HG02884 (cell line): ENCODE measurements at regions not wholly inside any gene's neighbourhood (a gene's known extent, or its start where the extent isn't known, plus 50 kb on each side); places are given as distances from the start of the nearest gene placed in this dataset.
"Not testable (repeated sequence)": the region's sequence is repeated elsewhere in the genome, so short reads cannot be mapped to it uniquely, and the experiment has no call there.

ENCODE experiments used
- ATAC-seq: cut with Tn5 transposase; IDR thresholded peaks from one replicate; pipeline ENCODE4 v1.9.1; 2021; ENCODE audit warnings: mild to moderate bottlenecking, moderate library complexity; ENCODE audit not compliant: unreplicated experiment

DNA sequence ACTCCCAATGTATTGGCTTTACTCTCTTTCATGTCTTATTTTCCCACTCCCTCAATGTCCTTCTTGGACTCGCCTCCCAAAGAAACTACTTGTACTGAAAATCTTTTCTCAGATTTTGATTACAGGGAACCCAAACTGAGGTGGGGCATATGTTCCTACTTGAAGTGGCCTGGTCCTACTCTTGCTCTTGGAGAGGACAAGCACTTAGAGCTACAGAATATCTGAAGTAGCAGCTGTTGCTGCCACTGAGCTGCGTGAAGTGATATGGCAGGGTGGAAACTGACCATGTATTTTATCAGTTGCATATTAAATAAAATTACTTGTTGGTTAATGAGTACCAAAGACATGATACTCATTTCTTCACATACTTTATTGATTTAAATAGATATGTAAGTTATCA is 129.5 kb downstream of the TSEN15 start:
- no peak for ATAC-seq

DNA sequence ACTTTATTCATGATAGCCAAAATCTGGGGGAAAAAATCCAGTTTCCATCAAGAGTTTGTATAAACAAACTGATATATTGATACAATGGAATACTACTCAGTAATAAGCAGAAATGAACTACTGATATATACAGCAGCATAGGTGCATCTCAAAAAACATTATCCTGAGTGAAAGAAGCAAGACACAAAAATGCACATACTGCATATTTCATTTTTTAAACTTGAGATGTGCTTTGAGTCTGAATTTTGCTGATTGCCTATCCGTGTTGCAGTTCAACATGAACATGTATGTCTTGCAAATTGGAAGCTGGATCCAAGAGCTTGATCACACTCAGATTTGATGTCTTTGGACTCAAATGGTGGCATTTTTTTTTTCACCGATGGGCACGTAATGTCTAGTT is 132.4 kb downstream of the TSEN15 start:
- ATAC-seq, result no peak

DNA sequence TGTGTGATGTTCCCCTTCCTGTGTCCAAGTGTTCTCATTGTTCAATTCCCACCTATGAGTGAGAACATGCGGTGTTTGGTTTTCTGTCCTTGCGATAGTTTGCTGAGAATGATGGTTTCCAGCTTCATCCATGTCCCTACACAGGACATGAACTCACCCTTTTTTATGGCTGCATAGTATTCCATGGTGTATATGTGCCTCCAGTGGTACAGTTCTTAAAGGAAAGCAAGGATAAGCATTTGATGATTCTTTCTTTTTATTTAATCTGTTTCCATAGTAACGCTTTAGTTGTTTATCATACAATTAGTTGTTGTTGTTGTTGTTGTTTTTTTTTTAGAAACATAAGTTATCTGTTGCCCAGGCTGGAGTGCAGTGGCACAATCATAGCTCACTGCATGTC is 133.1 kb downstream of the TSEN15 start:
- ATAC-seq, result not testable (repeated sequence)

DNA sequence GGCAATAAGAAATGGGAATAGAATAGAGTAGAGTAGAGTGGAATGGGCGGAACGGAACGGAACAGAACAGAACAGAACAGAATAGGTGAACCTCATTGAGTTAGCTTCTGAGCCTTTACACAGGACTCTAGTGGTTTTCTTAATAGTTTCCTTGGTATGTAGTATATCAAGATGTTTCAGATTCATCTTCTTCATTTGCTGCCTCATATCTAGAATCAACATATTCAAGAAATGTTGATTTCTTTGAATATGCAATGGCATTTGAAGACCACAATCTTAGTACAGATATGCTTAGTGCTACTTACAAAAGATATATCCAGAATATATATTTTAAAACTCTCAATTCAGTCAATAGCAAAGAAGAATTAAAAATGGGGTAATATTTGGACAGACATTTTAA is 133.8 kb downstream of the TSEN15 start:
- ATAC-seq, result no peak

DNA sequence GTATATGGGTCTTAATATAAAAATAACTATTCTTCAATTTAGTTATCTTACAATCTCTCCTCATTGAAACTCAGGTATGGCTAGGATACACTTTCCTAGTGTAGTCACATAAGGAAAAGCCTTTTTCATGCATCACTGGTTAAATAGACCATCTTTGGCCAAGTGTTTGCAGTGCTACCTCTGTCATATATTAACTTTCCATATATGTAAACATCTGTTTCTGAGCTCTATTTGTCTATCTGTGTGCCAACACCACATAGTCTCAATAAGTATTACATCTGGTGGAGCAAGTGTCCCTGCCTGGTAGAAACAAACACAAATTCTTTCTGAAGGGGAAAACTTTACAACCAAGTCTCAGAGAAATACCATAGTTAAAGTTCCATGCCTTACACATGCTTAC is 134.6 kb downstream of the TSEN15 start:
- no peak for ATAC-seq

DNA sequence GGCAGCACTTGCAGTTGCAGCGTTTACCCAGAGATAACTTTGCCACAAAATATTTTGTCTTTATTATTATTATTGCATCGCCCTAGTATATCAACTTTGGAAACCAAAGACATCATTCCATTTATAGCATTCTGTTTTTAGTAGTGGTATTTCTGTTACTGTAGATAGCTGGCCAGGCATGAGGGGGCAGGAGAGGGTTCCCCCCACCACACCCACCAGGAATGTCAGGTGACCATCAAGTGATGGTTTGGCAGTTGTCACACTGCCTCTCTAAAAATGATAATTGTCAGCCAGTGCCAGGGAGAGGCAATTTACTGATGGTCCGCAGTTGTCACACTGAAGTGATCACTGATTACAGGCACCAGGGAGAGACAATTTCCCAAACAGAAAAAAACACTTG is 135.6 kb downstream of the TSEN15 start:
- no peak for ATAC-seq

DNA sequence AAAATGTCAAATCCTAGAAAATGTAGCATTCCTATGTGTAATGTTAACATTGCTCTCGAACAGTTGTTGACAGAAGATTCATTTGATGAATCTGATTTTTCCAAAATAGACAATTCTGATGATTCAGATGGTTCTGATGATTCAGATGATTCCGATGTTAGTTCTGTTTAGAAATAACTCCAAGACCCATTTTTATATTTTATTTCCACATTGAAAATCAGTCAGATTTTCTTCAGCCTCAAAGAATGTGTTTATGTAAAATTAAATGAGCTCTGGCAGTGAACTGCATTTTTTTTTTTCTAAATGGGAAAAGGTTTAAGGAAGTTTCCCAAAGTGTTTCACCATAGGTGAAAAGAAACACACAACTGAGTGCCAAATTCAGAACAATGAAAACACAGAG is 136.5 kb downstream of the TSEN15 start:
- ATAC-seq, result no peak

DNA sequence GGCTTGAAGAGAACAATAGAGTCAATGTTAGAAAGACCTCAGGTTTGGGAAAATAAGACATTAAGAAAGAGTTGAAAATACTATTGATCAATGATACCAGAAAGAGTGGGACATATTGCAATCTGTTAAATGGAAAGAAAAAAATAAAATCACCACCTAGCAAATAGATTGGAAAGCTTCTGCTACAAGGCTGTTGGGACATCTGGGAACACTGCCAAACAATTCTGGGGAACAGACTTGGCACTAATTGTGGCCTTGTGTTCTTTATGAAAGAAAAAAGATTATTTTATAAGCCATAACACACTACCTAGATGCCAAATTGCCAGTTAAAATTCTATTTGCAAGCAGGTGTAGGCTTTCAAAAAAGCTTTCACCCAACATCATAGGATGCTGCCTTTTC is 137.8 kb downstream of the TSEN15 start:
- ATAC-seq, result no peak

DNA sequence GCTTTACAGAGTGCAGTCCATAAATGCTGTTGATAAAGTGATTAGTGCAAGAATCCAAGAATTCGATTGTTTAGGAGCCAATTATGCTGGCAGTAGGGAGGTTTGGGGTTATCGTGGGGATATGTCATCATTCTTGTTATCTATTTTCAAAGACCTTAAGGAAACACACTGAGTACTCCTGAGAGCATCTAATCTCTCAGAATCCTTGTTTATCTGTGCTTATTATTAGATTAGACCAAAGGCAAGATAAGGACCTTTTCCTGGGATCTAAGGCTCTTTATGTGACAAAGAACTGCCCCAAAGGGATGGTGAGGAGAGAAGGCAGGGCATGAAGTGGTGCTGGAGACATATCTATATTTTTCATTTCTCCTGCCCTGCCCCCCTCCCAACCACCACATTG is 139.1 kb downstream of the TSEN15 start:
- ATAC-seq, result no peak

DNA sequence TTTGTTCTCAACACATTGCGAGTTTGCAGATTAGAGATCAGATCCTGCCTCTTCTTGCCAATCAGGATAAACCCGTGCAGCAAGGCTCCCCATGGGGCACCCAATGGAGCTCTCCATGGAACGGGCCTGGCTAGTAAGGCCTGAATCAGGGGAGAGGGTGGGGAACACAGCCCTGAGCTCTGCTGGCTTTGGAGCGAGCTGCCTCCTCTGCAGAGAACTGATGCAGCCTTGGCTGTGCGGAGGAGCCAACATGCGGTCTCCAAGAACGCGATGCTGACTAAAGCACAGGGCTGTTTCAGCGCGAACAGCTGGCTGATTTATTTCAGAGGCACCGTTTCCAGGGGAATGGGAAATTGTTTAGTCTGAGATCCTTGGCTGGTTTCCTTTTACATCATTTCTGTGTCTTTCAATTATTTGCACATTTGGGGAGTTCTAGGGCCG is 139.7 kb downstream of the TSEN15 start:
- no peak for ATAC-seq

DNA sequence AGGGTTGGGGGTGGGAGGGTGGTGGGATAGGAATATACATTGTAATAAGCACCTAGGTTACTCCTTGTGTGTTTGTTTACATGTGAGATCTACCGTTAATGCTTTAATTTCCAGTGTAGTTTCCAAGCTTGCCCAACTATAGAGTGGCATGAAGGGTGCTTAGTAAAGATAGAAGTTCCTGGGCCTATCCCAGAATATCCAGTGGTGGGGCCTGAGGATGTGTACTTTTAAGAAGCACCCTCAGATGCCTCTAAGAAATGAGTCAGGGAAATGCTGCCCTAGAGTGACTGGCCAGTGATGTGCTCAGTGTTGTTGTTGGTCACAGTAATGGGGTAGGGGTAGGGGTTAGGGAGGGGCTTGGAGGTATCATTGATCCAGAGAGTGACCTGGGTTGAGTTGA is 141.3 kb downstream of the TSEN15 start:
- ATAC-seq, result no peak

DNA sequence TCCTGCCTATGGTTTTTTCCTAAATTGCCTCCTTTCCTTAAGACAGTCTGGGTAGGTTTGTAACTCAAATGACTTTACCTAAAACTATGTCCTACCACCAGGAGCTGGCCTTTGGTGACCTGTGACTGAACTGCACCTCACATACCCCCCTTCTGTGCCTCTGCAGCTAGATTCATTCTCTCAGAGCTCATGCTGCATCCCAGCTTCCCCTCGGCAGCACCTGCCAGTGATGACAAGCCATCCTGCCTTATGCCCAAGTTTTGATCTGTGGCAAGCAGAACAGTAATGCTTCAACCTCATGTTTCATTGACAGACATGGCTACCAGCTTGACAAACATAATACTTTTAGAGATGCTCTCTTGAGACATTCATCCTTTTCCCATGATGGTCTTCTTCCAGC is 141.9 kb downstream of the TSEN15 start:
- ATAC-seq, result no peak

DNA sequence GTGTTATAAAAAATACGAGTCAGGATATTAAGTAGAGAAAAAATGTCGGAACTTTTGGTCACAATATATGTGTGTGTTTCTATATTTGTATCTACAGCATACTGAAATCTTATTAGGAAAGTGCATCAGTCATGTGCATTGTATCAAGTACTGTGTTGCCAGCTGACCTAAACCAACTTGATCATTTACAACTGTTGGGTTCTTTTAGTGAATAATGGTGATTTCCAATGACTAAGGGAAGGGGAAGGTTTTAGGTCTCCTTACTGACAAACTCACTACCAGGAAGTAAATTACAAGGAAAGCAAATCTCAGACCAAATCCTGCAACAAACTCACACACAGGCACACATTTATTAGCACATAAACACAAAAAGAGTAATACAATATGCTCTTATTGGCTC is 142.7 kb downstream of the TSEN15 start:
- ATAC-seq, result no peak

DNA sequence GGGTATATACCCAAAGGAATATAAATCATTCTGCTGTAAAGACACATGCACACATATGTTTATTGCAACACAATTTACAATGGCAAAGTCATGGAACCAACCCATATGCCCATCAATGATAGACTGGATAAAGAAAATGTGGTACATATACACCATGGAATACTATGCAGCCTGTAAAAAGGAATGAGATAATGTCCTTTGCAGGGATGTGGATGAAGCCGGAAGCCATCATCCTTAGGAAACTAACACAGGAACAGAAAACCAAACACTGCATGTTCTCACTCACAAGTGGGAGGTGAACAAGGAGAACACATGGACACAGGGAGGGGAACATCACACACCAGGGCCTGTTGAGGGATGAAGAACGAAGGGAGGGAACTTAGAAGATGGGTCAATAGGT is 144.2 kb downstream of the TSEN15 start:
- not testable (repeated sequence) for ATAC-seq

DNA sequence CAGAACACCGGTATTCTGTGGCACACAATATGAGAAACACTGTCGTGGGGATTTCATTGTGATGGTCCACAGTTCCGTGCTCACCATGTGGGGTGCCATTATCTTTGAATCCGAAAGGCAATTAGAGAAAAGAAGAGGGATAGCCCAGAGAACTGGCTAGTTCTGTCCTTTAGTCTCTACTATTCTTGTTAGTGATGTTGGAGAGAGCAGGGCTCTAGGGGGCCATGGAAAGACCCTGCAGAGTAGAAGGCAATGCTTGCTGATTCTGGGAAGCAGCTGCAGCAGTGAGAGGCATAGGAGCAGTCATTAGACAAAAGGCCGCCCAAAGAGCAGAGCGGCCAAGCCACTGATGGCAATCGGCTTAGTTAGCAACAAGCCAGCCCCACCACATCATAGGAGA is 146.3 kb downstream of the TSEN15 start:
- ATAC-seq, result no peak

DNA sequence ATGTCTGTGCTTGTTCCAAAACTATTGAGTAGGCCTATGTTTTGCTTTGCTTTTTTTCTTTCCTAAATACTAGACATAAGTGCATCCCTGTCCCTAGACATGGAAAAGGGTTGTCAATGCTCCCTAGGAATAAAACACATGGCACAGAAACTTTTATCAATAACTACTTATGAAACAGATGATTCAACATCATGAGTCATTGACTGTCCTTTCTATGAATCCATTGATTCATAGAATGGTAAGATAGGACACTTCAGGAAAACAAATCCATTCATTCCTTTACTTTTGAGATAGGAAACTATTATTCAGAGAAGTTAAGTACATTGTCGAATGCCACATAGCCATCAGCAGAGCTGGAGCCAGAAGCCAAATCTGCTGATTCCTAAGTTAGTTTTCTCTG is 147.5 kb downstream of the TSEN15 start:
- no peak for ATAC-seq

DNA sequence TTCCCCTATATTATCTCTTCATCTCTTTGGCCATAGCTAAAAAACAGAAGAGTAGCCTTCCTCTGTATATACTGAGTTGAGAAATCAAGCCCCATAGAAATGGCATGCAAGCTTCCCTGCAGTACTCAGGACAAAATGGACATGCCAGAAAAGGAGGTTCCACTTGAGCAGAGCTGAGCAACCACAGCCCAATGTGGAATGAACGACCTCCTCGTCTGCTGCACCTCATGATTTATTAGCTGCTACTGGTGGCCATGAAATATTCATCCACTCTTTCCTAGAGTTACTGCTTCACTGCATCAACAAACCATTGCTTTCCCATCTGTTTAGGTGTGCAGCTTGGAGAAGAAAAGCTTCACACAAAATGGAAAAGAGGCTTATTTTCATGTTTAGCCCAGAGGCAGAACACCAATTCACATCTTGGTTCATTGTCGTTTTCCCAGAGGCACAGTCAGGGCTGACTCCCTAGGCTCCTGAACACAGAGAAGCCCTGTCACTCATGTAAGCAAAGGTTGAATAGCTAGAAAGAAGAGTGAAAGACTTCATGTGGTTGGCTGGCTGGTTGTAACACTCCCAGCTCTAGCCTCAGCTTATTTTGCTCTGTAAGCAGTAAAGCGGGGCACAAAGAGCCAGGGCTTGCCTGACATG is 148.0 kb downstream of the TSEN15 start:
- no peak for ATAC-seq

DNA sequence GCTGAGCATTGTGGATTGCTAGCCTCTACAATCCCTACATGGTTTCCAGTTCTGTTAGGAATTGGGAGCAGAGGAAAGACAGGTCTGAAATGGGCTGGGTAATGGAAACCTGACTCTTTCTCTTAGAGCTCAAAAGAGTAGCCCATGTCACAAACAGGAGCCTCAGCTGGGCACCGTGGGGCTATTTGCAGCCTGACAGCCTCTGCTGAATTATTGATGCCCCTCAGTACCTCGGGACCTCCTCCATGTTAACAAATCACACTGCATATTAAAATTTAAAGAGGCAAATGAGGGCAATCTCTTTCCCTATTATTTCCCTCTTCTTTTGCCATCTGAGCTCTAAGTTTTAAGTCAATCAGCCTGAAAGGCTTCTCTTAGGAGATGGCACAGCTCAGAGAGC is 157.1 kb downstream of the TSEN15 start:
- ATAC-seq, result no peak

DNA sequence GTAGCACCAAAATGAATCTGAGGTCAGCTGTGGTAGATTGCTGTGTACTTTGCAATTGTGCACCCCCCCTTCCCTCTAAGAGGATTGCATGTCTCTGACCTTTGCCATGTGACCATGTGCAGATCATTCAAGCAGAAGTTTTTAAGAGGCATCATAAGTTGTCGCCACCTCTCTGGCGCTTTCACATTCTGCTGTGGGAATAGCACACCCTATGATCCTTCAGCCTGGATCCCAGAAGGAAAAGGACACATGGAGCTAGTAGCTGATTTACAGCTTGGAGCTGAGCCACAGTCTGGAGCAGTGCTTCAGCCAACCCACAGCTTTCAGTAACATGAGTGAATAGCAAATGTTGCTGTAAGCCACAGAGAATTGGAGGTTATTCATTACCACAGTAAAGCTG is 158.5 kb downstream of the TSEN15 start:
- ATAC-seq, result no peak

DNA sequence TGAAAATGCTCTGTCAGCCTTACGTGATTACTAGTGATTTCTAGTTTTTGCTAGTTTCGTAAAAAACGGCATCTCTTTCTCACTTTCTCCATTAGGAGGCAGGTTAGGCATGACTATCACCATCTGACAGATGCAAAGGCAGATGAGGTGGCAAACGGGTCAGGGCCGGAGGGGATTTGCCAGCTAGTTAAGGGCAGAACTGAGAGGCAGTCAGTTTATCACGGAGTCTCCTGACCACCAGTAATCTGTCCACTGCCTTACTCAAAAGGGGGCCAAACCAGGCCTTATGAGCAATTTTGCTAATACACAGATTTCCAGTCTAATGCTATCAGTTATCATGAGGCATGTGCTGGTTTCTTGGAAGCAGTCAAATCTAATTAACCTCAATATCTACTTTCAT is 159.3 kb downstream of the TSEN15 start:
- no peak for ATAC-seq

DNA sequence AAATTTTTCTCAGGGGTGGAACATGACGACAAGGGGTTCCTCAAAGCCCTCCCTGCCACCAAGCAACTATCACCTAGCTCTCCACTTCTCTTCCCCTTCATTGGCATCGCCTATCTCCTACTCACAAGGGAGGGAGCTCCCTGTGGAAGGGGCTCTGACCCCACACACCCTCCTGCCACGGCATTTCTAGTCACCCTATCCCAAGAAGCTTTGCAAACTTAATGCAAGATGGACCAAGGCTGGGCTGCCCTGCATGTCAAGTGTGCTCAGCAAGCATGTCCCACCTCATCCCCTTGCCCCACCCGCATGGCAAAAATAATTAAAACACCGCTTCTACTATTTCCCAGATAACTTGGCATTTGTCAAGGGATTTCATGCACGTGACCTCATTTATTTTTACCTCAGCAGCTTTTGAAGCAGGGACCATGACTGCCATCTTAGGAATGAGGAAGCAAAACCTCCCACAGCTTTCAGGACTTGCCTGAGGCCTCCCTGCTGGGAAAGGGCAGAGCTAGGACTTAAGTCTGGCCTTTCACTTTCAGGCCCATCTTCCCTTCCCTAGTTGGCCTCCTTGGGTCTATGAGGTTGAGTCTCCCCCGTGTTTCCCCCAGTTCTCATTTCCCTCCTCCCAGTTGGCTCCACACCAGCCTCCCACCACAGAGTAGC is 161.3 kb downstream of the TSEN15 start:
- no peak for ATAC-seq

DNA sequence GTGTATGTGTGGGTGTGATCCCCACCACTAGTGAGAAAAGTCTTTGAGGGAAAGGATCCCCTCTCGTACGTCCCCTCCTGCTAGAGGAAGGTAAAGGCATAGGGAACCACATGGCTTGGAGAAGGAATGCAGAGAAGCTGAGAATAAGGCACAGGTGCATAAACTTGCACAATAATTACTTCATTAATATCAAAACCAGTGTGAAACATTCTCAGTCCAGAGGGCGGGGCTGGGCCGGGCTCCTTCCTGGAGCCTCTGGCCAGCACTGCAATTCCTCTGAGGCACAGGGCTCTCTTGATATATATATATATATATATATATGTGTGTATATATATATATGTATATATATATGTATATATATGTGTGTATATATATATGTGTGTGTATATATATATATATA is 162.6 kb downstream of the TSEN15 start:
- ATAC-seq, result no peak
